ENCODE measurements at regions not wholly inside any gene's neighbourhood (a gene's known extent, or its start where the extent isn't known, plus 50 kb on each side); places are given as distances from the start of the nearest gene placed in this dataset.

DNA sequence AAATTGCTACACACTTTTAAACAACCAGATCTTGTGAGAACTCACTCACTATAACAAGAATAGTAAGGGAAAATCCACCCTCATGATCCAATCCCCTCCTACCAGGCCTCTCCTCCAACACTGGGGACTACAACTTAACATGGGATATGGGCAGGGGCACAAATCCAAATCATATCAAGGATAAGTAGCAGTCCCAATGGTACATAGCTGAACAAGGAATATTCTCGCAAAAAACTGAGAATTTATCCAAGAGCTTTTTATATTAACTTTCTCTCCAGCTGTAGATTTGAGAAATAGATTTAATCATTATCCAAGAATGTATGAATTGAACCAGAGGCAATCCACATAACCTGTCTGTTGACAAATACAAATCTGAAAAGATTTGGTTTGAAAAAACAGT lies 185.2 kb downstream of the TMTC3 start (continued):
- TF ChIP-seq, protein P1, sequence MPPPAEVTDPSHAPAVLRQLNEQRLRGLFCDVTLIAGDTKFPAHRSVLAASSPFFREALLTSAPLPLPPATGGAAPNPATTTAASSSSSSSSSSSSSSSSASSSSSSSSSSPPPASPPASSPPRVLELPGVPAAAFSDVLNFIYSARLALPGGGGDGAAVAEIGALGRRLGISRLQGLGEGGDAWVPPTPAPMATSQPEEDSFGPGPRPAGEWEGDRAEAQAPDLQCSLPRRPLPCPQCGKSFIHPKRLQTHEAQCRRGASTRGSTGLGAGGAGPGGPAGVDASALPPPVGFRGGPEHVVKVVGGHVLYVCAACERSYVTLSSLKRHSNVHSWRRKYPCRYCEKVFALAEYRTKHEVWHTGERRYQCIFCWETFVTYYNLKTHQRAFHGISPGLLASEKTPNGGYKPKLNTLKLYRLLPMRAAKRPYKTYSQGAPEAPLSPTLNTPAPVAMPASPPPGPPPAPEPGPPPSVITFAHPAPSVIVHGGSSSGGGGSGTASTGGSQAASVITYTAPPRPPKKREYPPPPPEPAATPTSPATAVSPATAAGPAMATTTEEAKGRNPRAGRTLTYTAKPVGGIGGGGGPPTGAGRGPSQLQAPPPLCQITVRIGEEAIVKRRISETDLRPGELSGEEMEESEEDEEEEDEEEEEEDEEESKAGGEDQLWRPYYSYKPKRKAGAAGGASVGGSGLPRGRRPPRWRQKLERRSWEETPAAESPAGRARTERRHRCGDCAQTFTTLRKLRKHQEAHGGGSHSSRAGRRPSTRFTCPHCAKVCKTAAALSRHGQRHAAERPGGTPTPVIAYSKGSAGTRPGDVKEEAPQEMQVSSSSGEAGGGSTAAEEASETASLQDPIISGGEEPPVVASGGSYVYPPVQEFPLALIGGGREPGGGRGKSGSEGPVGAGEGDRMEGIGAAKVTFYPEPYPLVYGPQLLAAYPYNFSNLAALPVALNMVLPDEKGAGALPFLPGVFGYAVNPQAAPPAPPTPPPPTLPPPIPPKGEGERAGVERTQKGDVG (CRISPR knock-in tag; IDR thresholded peaks at IDR 0.05), result no peak
- no peak for TF ChIP-seq KLF5 (IDR thresholded peaks at IDR 0.05; ENCODE audit: partially characterized antibody)

DNA sequence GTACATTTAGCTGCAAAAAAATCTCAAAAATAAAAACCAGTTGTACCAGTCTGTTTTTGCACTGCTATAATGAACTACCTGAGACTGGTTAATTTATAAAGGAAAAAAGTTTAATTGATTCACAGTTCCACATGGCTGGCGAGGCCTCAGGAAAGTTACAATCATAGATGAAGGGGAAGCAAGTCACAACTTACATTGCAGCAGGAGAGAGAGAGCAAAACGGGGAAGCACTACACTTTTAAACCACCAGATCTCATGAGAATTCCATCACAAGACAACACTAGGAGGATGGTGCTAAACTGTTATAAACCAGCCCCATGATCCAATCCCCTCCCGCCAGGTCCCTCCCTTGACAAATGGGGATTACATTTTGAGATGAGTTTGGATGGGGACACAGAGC lies 186.0 kb downstream of the TMTC3 start:
- Histone ChIP-seq H3K9me3 (replicated peaks; ENCODE audit: control insufficient read depth, insufficient read depth, low read length) (no peaks in the 10 kb centered on the region), H3K4me2 (ENCODE audit: control insufficient read depth, insufficient read depth) (no peak overlapping the region), H3K36me3 (ENCODE audit: control insufficient read depth in 2 of 2, insufficient read depth in 2 of 2, low read length in 1 of 2) (no peaks in the 10 kb centered on the region), H3K4me3 (no peak overlapping the region), H3K27me3 (replicated peaks in 1 of 2; ENCODE audit: control insufficient read depth in 2 of 2, insufficient read depth in 2 of 2, low read length in 1 of 2) (no peaks in the 10 kb centered on the region), H3K9ac (ENCODE audit: control insufficient read depth, insufficient read depth, low read length) (no peak overlapping the region), H3K4me1 (ENCODE audit: control insufficient read depth, insufficient read depth, low read length) (no peaks in the 10 kb centered on the region), H3K79me2 (ENCODE audit: control insufficient read depth, insufficient read depth, low read length) (no peaks in the 10 kb centered on the region), H4K20me1 (ENCODE audit: control insufficient read depth, insufficient read depth) (no peaks in the 10 kb centered on the region), H2AFZ (ENCODE audit: control insufficient read depth, low read depth, low read length) (no peak overlapping the region), H3K27ac (ENCODE audit: control insufficient read depth, insufficient read depth) (no peak overlapping the region)
- BruUV-seq (replicated peaks), result no TSS peak
- in situ Hi-C loops (cut with MboI) (no loop called here), intact Hi-C loops (cut with micrococcal nuclease; ENCODE audit: unreplicated experiment) (no loop called here)
- CTCF ChIA-PET, result interaction anchor here (1.0 kb wide), 1 partner anchor 10 kb away, joined by 3 read pairs; no protein-coding TSS in a partner anchor
- ATAC-seq (no peak), FAIRE-seq (no peak), DNase-seq (ENCODE audit: low read depth, low spot score) (no peak)
- 26% methylated on average over 3 of the region's 3 CpGs for WGBS (ENCODE audit: insufficient coverage, insufficient replicate concordance, low lambda C conversion rate, missing lambda C conversion rate)
- RAD21 ChIA-PET (ENCODE audit: unreplicated experiment), result no interaction called here
- SMC1A ChIA-PET (ENCODE audit: uncharacterized antibody, unreplicated experiment), result interaction anchor here (1.6 kb wide), 1 partner anchor 12 kb away, joined by 4 read pairs; no protein-coding TSS in a partner anchor
- POLR2A ChIA-PET, result no interaction called here
- TF ChIP-seq KAT2A (conservative IDR thresholded peaks at IDR 0.05; ENCODE audit: control insufficient read depth, low read depth, low read length), result no peak
- TF ChIP-seq NFXL1 (IDR thresholded peaks at IDR 0.05; ENCODE audit: borderline replicate concordance), result no peak
- TF ChIP-seq ZNF24 (IDR thresholded peaks at IDR 0.05), result no peak
- TF ChIP-seq HDGF (IDR thresholded peaks at IDR 0.05), result no peak
- TF ChIP-seq, protein P2, sequence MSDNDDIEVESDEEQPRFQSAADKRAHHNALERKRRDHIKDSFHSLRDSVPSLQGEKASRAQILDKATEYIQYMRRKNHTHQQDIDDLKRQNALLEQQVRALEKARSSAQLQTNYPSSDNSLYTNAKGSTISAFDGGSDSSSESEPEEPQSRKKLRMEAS (IDR thresholded peaks at IDR 0.05; ENCODE audit: low read depth, low read length), result no peak
- TF ChIP-seq IRF4 (IDR thresholded peaks at IDR 0.05; ENCODE audit: low read depth, low read length), result no peak
